NCI-H524 (cell line): ENCODE measurements at regions not wholly inside any gene's neighbourhood (a gene's known extent, or its start where the extent isn't known, plus 50 kb on each side); places are given as distances from the start of the nearest gene placed in this dataset.

Experiments used
- DNase-seq, 2 experiments: peaks; one replicate each; lab custom pipeline; 2025; lab: John Stamatoyannopoulos, UW

DNA sequence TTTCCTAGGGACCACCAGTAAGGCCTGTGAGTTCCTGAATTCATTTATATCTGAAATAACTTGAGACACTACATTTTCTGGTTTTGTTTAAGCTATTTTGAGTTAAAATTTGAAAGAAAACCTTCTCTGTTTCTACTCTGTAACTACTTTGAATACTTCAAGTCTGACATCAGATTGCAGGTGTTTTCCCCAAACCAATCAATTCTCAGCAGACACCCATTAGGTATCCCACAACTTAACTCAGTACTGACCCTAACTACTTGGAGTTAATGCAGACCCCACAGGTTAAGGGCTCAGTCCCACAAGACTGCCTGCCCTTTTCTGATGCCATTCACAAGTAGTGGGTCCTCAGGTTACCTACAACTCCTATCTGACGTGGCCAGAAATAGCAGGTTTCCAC is 1100.0 kb upstream of the SLIT2 start:
- no peak for DNase-seq

- no peak for DNase-seq
These were observed 1105.7 kb upstream of the SLIT2 start for GRCh38 chr4:19146038-19146437.

DNA sequence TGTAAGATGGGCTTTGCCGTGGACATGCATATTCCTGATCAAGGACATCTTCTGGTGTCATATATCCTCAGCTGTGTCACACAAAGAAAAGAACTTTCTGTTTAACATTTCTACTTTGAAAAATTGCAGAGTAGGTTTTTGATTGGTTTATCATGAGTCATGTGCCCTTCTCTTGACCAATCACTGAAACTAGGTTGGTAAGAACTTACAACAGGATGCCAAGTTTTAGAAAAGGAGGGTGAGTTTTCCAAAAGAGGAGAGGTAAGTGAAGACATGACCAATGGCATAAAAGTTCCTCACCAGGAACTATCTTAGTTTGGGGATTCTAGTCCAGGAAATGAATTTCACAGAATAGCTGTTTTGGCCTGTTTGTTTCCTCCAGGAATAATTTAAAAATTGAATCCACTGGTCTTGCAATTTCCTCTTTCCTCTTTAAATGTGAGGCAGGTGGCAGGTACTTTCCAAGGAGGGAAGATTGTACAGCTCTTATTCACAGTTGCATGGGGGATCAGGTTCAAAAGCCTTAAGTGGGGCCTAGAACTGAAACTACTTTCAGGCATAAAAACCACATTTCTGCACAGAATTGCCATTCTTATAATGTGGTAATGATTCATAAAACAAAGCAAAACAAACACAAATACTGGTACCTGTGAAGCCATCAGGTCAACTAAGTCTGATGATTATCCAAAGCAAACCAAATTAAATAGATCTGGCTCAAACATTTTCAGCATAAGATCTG is 1114.5 kb upstream of the LCORL start:
- no peak for DNase-seq

DNA sequence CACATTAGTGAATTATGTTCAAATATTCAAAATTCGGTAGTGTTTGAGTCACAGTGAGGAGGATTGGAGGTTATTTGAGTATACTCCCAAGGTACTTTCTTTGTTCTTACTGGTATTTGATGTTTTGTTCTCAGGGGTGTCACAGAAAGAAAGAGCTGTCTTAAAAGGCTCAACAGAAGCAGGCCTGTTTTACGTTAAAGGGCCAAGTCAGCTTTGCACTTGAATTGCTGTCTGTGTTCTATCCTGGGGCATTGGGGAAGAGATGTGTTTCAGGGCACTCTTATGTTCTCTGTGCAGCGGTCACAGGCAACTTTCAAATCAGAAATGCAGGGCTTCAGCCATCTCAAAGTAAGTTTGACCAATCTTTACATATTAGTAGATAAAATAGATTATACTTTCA is 1113.1 kb upstream of the LCORL start:
- no peak for DNase-seq

- DNase-seq, result no peak
These were observed 1111.8 kb upstream of the LCORL start for GRCh38 chr4:19133315-19133714.

DNA sequence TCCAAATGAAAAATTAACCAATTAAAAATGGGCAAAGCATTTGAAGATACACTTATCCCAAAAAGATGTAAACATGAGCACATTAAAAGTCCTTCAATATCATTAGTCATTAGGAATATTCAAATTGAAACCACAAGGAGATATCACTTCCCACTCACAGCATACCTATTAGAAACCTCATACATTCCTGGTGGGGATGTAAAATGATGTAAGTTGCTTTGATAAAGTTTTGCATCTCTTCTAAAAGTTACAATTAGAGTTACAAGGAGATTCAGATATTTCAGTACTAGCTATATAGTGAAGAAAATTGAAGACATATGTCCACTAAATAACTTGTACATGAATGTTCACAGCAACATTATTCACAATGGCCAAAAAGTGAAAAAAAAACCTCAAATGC is 1109.3 kb upstream of the LCORL start:
- no peak for DNase-seq

- no peak for DNase-seq
These were observed 1106.6 kb upstream of the LCORL start for GRCh38 chr4:19128176-19128575.

GRCh38 chr4:19126903-19127302 is 1105.3 kb upstream of the LCORL start:
- DNase-seq, result peak in 1 of 2 experiments; percentile 18

- no peak for DNase-seq
These were observed 1102.1 kb upstream of the LCORL start for GRCh38 chr4:19123681-19124080.

DNA sequence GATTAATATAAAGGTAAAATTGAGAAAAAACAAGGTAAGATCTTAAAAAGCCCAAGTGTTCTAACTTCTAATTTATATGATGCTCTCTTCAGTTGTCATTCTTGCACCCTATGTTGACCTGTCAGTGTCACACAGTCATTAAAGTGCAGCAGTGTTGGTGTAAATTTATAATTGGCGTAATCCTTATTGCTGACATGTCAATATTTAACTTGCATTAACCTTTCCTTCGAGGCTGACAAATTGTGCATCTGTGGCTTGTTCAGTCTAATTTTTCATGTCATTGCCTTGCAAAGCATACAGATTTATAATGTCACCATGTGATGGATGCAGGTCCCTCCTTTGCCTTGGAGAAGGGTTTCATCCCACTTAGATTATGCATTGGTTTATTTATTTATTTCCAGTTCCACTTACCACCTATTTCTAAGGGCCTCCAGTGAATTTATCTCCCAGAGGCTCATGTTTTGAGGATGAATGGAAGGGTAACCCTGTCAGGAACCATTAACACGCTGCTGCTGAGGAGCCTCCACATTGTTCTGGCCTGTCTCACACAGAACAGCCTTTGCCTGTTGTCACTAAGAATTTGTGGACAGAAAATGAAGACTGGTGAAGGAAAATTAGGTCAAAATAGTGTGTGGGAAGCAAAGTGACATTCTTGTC is 1098.5 kb upstream of the LCORL start:
- DNase-seq, result no peak

GRCh38 chr4:19117022-19117421 is 1095.5 kb upstream of the LCORL start:
- DNase-seq, result no peak

- no peak for DNase-seq
These were observed 1082.6 kb upstream of the LCORL start for GRCh38 chr4:19104176-19104575.

- no peak for DNase-seq
These were observed 1074.0 kb upstream of the LCORL start for GRCh38 chr4:19095491-19096046.

- DNase-seq, result no peak
These were observed 1072.4 kb upstream of the LCORL start for GRCh38 chr4:19093951-19094350.

DNA sequence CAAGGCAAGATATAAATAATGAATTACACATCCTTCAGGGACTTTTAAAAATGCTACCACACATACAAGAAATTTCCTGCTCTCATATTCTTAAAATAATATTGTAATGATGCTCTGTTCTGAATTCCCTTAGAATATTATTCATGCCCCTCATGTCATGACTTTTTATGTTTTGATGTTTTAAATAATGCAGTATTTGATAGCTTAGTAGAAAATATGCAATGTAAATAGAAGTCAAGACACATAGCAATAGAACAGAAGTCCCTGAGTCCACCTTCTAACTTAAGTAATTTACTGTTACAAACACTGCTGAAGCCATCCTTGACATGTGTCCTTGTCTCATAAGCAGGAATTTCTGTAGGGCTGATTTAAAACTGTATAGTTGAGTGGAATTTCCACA is 1071.2 kb upstream of the LCORL start:
- DNase-seq, result no peak

DNA sequence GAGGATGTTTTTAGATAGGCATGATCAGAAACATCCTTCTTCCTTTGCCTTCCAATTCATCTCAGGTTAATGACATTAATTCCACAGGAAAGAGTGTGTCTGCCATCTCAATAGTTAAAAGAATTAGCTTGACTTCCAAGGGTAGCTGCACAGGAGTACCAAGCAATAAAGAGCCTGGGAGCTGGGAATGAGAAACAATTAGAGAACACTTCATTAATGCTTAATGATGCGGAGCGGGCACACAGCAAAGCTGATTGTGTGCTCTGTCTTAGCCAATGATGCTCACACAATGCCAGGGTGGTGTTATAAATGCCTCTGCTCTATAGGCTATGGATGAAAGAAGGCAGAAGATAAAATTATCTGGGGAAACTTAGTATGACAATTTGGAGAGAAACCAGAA is 1052.5 kb upstream of the LCORL start:
- peak; percentile 29 to 63 for DNase-seq

DNA sequence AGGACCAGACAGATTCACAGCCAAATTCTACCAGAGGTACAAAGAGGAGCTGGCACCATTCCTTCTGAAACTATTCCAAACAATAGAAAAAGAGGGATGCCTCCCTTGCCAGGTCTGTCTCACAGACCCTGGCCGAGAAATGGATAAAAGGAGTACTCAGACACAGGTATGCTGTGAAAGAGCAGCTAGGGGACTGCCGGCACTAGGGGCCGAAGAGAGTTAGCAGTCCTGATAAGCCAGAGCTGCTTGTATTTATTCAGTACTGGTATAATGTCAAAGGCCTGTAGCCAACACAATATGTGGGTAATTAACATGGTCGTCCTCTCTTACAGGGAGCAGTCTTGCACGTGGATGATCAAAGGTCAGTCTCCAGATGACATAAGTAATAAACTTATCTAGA is 1042.1 kb upstream of the LCORL start:
- DNase-seq, result no peak

DNA sequence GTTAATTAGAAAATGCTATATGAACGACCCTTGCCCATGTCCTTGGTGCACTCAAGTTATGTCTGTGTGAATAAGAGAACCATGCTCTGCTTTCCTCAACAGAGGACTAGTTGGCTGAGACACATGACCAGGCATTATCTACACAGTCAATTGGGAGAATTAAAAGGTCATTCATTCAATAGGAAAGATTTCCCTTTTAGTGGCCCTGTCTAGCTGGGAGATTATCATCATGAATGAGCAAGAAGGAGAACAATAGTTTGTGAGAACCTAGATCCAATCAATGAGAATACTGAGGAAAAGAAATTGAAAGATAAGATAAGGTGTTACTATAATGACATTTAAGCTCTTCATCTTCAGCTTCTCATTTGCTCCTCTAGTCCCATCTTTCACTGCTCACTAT is 1033.4 kb upstream of the LCORL start:
- DNase-seq, result no peak

- no peak for DNase-seq
These were observed 1030.3 kb upstream of the LCORL start for GRCh38 chr4:19051831-19052230.

- DNase-seq, result no peak
These were observed 1025.8 kb upstream of the LCORL start for GRCh38 chr4:19047279-19047880.

DNA sequence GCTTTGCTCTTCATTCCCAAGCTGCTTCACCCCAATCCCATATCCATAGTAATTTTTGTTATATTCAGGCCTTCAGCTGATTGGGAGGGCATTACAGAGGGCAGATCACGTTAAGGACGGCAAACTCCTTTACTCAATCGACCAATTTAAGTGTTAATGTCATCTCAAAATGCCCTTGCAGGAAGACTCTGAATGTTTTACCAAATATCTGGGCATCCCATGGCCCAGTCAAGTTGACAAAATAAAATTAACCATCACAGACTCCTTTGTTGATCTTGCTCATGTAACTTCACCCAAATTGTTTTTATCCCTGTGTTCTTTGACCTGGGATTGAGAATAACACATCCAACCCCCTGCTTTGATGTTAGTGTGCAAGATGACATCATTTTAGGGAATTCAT is 1018.3 kb upstream of the LCORL start:
- no peak for DNase-seq

DNA sequence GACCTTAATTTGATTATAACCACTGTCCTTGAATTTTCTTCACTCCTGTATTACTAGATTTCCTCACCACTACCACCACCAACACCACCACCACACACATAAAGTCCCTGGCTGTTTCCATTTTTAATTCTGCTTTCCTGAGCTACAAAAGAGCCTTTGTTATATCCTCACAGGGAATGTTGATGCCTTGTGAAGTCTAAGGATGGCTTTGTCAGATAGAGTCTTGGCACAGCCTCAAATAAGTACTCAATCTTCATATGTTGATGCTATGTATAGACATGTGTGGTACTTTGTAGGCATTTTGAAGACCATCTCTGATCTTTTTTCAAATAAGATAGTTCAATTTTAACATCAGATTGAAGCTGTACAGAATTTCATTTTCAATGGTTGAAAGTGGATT is 1016.7 kb upstream of the LCORL start:
- no peak for DNase-seq
